ENCODE measurements at regions not wholly inside any gene's neighbourhood (a gene's known extent, or its start where the extent isn't known, plus 50 kb on each side); places are given as distances from the start of the nearest gene placed in this dataset.

- TF ChIP-seq ZBTB33 (IDR thresholded peaks at IDR 0.05; ENCODE audit: extremely low read depth, insufficient replicate concordance, low read length): no peak
- TF ChIP-seq EZH2 (IDR thresholded peaks at IDR 0.05): no peak
- no peak for TF ChIP-seq RAD21 (IDR thresholded peaks at IDR 0.05; ENCODE audit: low read depth)
Measured at GRCh38 chr18:22542406-22542835, 124.7 kb upstream of the CTAGE1 start (continued).

GRCh38 chr18:22543769-22544168 is 126.1 kb upstream of the CTAGE1 start:
- no peak overlapping the region for H3K4me3 ChIP-seq (replicated peaks in 1 of 2; ENCODE audit: low read depth in 1 of 2, low read length in 2 of 2)
- H3K4me1 ChIP-seq (ENCODE audit: control insufficient read depth in 1 of 2, insufficient read depth in 2 of 2, low read length in 2 of 2): no peaks in the 10 kb centered on the region; a peak in 1 of 4 replicates
- BruUV-seq (replicated peaks): no TSS peak
- H3K9ac ChIP-seq (ENCODE audit: low read length): no peak overlapping the region
- no peak for ATAC-seq
- POLR2A ChIA-PET: no interaction called here
- intact Hi-C loops (cut with micrococcal nuclease): no loop called here
- no peak overlapping the region for H3K4me2 ChIP-seq (ENCODE audit: low read length)
- CTCF ChIA-PET: no interaction called here
- H3K27me3 ChIP-seq (ENCODE audit: insufficient read depth, low read length): no peaks in the 10 kb centered on the region
- no peaks in the 10 kb centered on the region for H4K20me1 ChIP-seq (ENCODE audit: insufficient read depth)
- no peaks in the 10 kb centered on the region for H3K36me3 ChIP-seq (ENCODE audit: control insufficient read depth in 1 of 2, insufficient read depth in 2 of 2, low read length in 2 of 2)
- H3K79me2 ChIP-seq (ENCODE audit: insufficient read depth, low read length): no peaks in the 10 kb centered on the region
- no peak overlapping the region for H3K27ac ChIP-seq (ENCODE audit: low read depth, low read length)
- TF ChIP-seq SIN3A (IDR thresholded peaks at IDR 0.05; ENCODE audit: low read depth): no peak
- RAD21 ChIA-PET (ENCODE audit: low non-redundant PET in 1 of 2, low total read pairs in 2 of 2, uncharacterized antibody in 2 of 2, unreplicated experiment in 2 of 2): no interaction called here
- no peak overlapping the region for H2AFZ ChIP-seq (ENCODE audit: low read depth, low read length, poor library complexity, severe bottlenecking)
- no peak for DNase-seq (ENCODE audit: low read depth, low spot score)
- no peaks in the 10 kb centered on the region for H3K9me2 ChIP-seq (ENCODE audit: insufficient read depth)
- no peaks in the 10 kb centered on the region for H3K9me3 ChIP-seq (ENCODE audit: control insufficient read depth in 1 of 2, insufficient read depth in 1 of 2, low read depth in 1 of 2, low read length in 2 of 2)

GRCh38 chr18:22544626-22545025 is 126.9 kb upstream of the CTAGE1 start:
- H3K27ac ChIP-seq (ENCODE audit: low read depth, low read length): no peak overlapping the region
- no peaks in the 10 kb centered on the region for H3K36me3 ChIP-seq (ENCODE audit: control insufficient read depth in 1 of 2, insufficient read depth in 2 of 2, low read length in 2 of 2)
- CTCF ChIA-PET: no interaction called here
- H3K79me2 ChIP-seq (ENCODE audit: insufficient read depth, low read length): no peaks in the 10 kb centered on the region
- no peaks in the 10 kb centered on the region for H4K20me1 ChIP-seq (ENCODE audit: insufficient read depth)
- TF ChIP-seq EZH2phosphoT487 (IDR thresholded peaks at IDR 0.05; ENCODE audit: borderline replicate concordance): no peak
- TF ChIP-seq SRF (IDR thresholded peaks at IDR 0.05; ENCODE audit: low read depth): no peak
- no peak for TF ChIP-seq SIN3A (IDR thresholded peaks at IDR 0.05; ENCODE audit: low read depth)
- no peak overlapping the region for H3K9ac ChIP-seq (ENCODE audit: low read length)
- POLR2A ChIA-PET: no interaction called here
- BruUV-seq (replicated peaks): no TSS peak
- no peak overlapping the region for H3K4me3 ChIP-seq (replicated peaks in 1 of 2; ENCODE audit: low read depth in 1 of 2, low read length in 2 of 2)
- no peaks in the 10 kb centered on the region; a peak in 1 of 4 replicates for H3K4me1 ChIP-seq (ENCODE audit: control insufficient read depth in 1 of 2, insufficient read depth in 2 of 2, low read length in 2 of 2)
- no peak overlapping the region for H3K4me2 ChIP-seq (ENCODE audit: low read length)
- no peaks in the 10 kb centered on the region; the same call in 1 of the 2 replicates for H3K27me3 ChIP-seq (ENCODE audit: insufficient read depth, low read length)
- no peaks in the 10 kb centered on the region for H3K9me2 ChIP-seq (ENCODE audit: insufficient read depth)
- DNase-seq (ENCODE audit: low read depth, low spot score): no peak
- H2AFZ ChIP-seq (ENCODE audit: low read depth, low read length, poor library complexity, severe bottlenecking): no peak overlapping the region
- intact Hi-C loops (cut with micrococcal nuclease): no loop called here
- no peak for ATAC-seq
- RAD21 ChIA-PET (ENCODE audit: low non-redundant PET in 1 of 2, low total read pairs in 2 of 2, uncharacterized antibody in 2 of 2, unreplicated experiment in 2 of 2): no interaction called here
- H3K9me3 ChIP-seq (ENCODE audit: control insufficient read depth in 1 of 2, insufficient read depth in 1 of 2, low read depth in 1 of 2, low read length in 2 of 2): no peaks in the 10 kb centered on the region

All from HCT116 (cell line).